AG09319 (cell line): ENCODE measurements at regions not wholly inside any gene's neighbourhood (a gene's known extent, or its start where the extent isn't known, plus 50 kb on each side); places are given as distances from the start of the nearest gene placed in this dataset.

Source experiments
- DNase-seq: peaks from one replicate; pipeline ENCODE4 v3.0.0-alpha.2; 2010; ENCODE audit warnings: low read depth; ENCODE audit errors: extremely low read depth
- TF ChIP-seq, protein P1 (sequence below): IDR thresholded peaks from 2 replicates; pipeline ENCODE4 v1.5.1; 2011; ENCODE audit warnings: low read depth, mild to moderate bottlenecking, inconsistent platforms, low read length, moderate library complexity

- TF ChIP-seq, protein P1, sequence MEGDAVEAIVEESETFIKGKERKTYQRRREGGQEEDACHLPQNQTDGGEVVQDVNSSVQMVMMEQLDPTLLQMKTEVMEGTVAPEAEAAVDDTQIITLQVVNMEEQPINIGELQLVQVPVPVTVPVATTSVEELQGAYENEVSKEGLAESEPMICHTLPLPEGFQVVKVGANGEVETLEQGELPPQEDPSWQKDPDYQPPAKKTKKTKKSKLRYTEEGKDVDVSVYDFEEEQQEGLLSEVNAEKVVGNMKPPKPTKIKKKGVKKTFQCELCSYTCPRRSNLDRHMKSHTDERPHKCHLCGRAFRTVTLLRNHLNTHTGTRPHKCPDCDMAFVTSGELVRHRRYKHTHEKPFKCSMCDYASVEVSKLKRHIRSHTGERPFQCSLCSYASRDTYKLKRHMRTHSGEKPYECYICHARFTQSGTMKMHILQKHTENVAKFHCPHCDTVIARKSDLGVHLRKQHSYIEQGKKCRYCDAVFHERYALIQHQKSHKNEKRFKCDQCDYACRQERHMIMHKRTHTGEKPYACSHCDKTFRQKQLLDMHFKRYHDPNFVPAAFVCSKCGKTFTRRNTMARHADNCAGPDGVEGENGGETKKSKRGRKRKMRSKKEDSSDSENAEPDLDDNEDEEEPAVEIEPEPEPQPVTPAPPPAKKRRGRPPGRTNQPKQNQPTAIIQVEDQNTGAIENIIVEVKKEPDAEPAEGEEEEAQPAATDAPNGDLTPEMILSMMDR, result no peak
- DNase-seq, result no peak
These were observed 52.2 kb upstream of the CD83 start for GRCh38 chr6:14065350-14065749.

GRCh38 chr6:14066782-14067406 is 50.7 kb upstream of the CD83 start:
- DNase-seq, result peak; percentile 31
- TF ChIP-seq, protein P1, result peak; percentile 59

GRCh38 chr6:14067656-14068055 is 49.9 kb upstream of the CD83 start:
- no peak for DNase-seq
- TF ChIP-seq, protein P1, result no peak
